ENCODE measurements at regions not wholly inside any gene's neighbourhood (a gene's known extent, or its start where the extent isn't known, plus 50 kb on each side); places are given as distances from the start of the nearest gene placed in this dataset.
"Not testable (repeated sequence)": the region's sequence is repeated elsewhere in the genome, so short reads cannot be mapped to it uniquely, and the experiment has no call there.

GRCh38 chr20:53891306-53891894, 179.0 kb downstream of the BCAS1 start:
- DNase-seq, result no peak

GRCh38 chr20:53890443-53891305, 179.7 kb downstream of the BCAS1 start:
- DNase-seq, result no peak

DNA sequence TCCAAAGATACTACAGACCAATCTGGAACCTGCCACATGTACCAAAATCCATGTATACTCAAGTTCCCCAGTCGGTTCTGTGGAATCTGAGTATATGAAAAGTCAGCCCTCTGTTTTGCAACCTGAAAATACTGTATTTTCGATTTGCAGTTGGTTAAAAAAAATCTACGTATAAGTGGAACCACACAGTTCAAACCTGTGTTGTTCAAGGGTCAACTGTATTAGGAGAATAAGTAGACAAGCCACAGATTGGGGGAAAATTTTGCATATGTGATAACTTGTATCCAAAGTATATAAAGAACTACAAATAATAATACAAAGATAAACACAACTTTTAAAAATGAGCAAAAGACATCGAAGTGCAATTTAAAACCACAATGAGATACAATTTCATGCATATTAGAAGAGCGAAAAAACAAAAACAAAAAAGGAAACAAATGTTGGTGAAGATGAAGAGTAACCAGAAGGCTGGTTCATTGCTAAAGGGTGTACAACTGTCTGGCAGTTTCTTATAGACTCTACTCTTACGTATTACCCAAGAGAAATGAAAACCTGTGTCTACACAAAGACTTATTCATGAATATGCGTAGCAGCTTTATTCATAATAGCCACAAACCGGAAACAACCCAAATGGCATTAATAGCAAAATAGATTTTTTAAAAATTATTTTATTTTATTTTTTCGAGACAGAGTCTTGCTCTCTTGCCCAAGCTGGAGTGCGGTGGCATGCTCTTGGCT, 180.8 kb downstream of the BCAS1 start:
- no peak for DNase-seq

- DNase-seq, result no peak
Observed at GRCh38 chr20:53888951-53889350, 181.4 kb downstream of the BCAS1 start.

- no peak for DNase-seq
Observed at GRCh38 chr20:53888510-53888909, 181.9 kb downstream of the BCAS1 start.

GRCh38 chr20:53887973-53888372, 182.4 kb downstream of the BCAS1 start:
- DNase-seq, result no peak

DNA sequence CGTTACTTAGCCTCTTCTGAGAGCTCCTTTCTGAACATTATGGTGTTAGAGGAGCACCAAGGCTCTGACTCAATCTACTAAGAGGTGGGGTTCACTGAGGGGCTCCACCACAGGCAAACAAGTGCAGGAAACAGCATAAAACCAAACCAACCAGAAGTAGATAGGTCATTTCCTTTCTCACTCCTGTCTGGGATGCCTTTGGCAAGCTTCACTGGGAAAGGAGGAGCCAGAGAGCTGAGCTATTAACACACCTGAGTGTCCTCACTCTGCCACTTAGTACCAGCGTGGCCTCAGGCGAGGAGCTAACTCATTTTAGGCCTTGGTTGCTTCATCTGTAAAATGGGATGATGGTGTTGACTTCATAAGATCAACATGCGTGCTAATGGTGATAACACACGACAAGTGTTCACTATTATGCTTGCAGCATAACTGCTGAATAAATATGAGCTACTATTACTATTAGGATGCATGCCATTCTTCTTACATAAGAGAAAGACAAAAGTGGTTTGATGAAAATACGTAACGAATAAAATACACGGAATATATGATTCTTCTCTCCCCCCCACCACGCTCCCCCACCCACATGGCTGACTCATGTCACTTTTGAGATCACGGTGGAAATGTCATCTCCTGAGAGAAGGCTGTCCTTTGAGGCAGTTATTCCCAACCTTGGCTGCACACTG, 185.4 kb downstream of the BCAS1 start:
- DNase-seq, result no peak

GRCh38 chr20:53883098-53883911, 187.1 kb downstream of the BCAS1 start:
- DNase-seq, result no peak

GRCh38 chr20:53882438-53882986, 187.9 kb downstream of the BCAS1 start:
- not testable (repeated sequence) for DNase-seq

DNA sequence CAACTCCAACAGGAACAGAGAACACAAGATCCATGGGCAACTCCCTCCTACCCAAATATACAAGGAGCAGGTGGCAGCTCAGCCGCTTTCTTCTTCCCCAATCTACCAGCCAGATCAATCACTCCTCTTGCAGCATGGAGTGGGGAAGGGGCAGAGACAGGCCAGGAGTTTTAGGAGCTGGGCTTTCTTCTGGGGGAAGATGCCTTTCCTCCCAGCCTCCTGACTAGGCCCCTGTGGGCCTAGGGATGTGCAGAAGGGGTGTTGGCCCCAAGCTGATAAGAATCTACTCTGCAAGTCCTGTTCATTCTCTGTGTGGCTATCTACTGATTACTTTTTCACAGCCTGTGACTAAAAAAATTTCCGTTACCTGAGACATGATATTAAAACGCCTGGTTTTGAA, 189.0 kb downstream of the BCAS1 start:
- DNase-seq, result no peak

GRCh38 chr20:53880108-53880641, 190.2 kb downstream of the BCAS1 start:
- no peak for DNase-seq

DNA sequence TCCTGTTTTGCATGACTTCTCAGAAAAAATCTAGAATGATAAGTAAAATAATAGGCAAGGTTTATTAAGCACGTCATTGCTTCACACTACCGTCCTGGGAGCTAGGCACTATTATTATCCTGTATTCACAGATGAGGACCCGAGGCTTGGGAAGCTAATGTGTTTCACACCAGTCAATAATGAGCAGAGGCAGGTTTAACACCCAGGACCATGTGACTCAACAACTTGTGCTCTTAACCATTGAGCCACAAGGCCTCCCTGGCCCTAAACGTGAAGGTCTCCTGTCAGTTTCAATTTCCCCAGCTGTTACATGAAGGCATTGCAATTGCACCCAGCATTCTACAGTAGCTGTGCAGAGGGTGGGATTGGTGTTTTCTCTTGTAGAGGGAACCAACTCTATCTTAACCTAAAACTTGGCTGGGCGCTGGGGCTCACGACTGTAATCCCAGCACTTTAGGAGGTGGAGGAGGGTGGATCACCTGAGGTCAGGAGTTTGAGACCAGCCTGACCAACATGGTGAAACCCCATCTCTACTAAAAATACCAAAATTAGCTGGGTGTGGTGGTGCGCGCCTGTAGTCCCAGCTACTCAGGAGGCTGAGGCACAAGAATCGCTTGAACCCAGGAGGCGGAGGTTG, 191.2 kb downstream of the BCAS1 start:
- no peak for DNase-seq

DNA sequence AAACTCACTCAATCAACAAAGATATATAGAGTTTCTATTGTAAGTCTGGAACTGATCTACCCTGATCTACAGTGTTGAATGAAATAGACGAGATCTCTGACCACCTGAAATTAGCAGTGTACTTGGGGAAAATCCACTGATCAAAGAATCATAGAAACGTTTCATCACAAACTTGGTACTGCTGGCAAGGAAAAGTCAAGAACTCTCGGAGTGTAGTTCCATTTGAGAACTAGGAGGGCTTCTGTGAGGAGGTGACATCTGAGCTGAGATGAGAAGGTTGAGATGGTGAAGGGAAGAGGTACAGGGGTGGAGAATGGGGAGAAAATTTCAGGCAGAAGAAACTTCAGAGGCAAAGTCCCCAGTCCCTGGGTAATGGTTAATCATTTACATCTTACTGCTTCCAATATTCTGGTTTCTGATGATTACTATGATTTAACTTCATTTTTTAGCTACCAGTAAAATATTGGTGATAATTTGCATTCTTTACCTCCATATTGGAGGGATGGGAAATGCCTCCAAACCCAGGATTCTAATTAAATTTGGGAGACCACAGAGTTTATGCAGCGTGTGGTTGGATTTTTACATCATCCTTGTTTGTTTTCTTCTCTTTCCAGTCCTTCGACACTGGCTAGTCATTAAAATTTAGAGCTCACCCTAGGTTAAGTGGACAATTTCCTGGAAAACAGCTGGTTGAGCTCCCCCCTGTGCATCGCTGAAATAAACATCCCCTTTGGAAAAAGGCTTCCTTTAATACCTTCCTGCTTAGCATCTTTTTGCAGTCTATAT, 191.9 kb downstream of the BCAS1 start:
- no peak for DNase-seq

GRCh38 chr20:53876956-53877355, 193.4 kb downstream of the BCAS1 start:
- no peak for DNase-seq

DNA sequence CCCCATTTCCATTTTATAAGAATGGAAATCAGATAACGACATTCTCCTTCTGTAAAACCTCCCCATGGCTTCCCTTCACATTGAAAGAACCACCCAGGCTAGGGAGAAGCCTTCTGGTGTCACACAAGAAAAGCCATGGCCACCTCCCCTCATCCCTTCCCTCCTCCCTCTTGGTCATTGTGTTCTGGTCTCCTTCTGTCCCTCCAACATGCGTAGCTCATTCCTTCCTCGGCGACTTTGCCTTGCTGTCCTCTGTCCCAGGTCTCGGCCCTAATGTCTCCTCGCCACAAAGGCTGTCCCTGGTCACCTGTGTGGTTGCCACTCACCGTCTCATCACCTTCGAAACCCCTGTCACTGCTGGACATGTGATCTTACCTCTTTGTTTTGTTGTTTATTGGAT, 193.9 kb downstream of the BCAS1 start:
- DNase-seq, result no peak

GRCh38 chr20:53875452-53875851, 194.9 kb downstream of the BCAS1 start:
- no peak for DNase-seq

- no peak for DNase-seq
Observed at GRCh38 chr20:53874706-53875105, 195.7 kb downstream of the BCAS1 start.

DNA sequence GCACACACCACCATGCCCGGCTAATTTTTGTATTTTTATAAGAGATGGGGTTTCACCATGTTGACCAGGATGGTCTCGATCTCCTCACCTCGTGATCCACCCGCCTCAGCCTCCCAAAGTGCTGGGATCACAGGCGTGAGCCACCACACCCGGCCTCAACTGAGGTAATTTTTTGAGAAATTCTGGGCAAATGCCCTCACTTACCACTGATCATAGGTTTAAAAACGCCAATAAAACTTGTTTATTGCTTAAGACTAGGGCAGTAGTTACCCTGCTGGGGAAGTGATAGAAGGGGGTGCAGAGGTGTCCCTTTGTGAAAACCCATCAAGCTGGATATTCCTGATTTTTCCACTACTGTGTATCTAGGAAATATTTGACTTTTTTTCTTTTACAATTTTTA, 196.3 kb downstream of the BCAS1 start:
- no peak for DNase-seq

- DNase-seq, result no peak
Observed at GRCh38 chr20:53873230-53873604, 197.2 kb downstream of the BCAS1 start.

GRCh38 chr20:53872561-53873229, 197.7 kb downstream of the BCAS1 start:
- no peak for DNase-seq

All from NCI-H2107 (cell line).